Suprapubic skin (tissue), 3 donors: ENCODE measurements at regions not wholly inside any gene's neighbourhood (a gene's known extent, or its start where the extent isn't known, plus 50 kb on each side); places are given as distances from the start of the nearest gene placed in this dataset.

Experiments used
- CTCF ChIP-seq, 2 donors: fragments of 200-600 bp in 1 of 2; fragments of 450-650 bp in 1 of 2; sonication (generic) in 1 of 2; IDR thresholded peaks; one replicate each; pipeline ENCODE4 v1.5.1; 2016 to 2019; ENCODE audit warnings: antibody characterized with exemption in 2 of 2, mild to moderate bottlenecking in 1 of 2, moderate library complexity in 1 of 2
- POLR2AphosphoS5 ChIP-seq, 3 donors: sonication (generic); formaldehyde crosslinking; IDR thresholded peaks; one replicate each; pipeline ENCODE4 v1.6.1; 2017; ENCODE audit warnings: antibody characterized with exemption in 3 of 3

GRCh38 chr10:109593682-109594081 lies 329.6 kb downstream of the XPNPEP1 start:
- no peak for TF ChIP-seq CTCF (IDR thresholded peaks at IDR 0.05)
- TF ChIP-seq POLR2AphosphoS5 (IDR thresholded peaks at IDR 0.05): no peak
